ENCODE measurements at regions not wholly inside any gene's neighbourhood (a gene's known extent, or its start where the extent isn't known, plus 50 kb on each side); places are given as distances from the start of the nearest gene placed in this dataset.

DNA sequence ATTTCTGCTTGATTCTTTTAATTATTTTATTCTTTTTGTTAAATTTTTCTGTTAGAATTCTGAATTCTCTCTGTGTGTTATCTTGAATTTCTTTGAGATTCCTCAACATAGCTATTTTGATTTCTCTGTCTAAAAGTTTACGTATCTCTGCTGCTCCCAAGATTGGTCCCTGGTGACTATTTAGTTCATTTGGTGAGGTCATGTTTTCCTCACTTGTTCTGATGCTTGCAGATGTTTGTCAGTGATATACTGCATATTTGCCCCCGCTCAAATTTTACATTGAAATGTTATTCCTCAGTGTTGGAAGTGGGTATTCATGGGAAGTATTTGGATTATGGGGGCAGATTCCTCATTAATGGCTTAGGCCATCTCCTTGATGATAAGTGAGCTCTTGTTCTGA is 105.3 kb downstream of the PRDM9 start:
- TF ChIP-seq SIN3A (IDR thresholded peaks at IDR 0.05; ENCODE audit: borderline replicate concordance, low read depth, low read length) = no peak
- TF ChIP-seq, protein P1, sequence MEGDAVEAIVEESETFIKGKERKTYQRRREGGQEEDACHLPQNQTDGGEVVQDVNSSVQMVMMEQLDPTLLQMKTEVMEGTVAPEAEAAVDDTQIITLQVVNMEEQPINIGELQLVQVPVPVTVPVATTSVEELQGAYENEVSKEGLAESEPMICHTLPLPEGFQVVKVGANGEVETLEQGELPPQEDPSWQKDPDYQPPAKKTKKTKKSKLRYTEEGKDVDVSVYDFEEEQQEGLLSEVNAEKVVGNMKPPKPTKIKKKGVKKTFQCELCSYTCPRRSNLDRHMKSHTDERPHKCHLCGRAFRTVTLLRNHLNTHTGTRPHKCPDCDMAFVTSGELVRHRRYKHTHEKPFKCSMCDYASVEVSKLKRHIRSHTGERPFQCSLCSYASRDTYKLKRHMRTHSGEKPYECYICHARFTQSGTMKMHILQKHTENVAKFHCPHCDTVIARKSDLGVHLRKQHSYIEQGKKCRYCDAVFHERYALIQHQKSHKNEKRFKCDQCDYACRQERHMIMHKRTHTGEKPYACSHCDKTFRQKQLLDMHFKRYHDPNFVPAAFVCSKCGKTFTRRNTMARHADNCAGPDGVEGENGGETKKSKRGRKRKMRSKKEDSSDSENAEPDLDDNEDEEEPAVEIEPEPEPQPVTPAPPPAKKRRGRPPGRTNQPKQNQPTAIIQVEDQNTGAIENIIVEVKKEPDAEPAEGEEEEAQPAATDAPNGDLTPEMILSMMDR (CRISPR knock-in tag; IDR thresholded peaks at IDR 0.05) = no peak
- no peak for TF ChIP-seq ZNF557 (CRISPR knock-in tag; IDR thresholded peaks at IDR 0.05)
- no peak for TF ChIP-seq ETV6 (CRISPR knock-in tag; conservative IDR thresholded peaks at IDR 0.05)
- no peak for TF ChIP-seq POLR2A (IDR thresholded peaks at IDR 0.05; ENCODE audit: insufficient read depth in 1 of 2, low read depth in 2 of 2, low read length in 2 of 2)
- TF ChIP-seq TCF12 (IDR thresholded peaks at IDR 0.05) = no peak
- TF ChIP-seq TCF12 (CRISPR knock-in tag; IDR thresholded peaks at IDR 0.05) = no peak
- no peak for TF ChIP-seq EP300 (IDR thresholded peaks at IDR 0.05; ENCODE audit: low read depth in 2 of 2, low read length in 2 of 2)
- no peak for TF ChIP-seq EP300 (CRISPR knock-in tag; IDR thresholded peaks at IDR 0.05; ENCODE audit: borderline replicate concordance)
- no peak for TF ChIP-seq ZNF207 (IDR thresholded peaks at IDR 0.05; ENCODE audit: borderline replicate concordance)

All from HepG2 (cell line).